ENCODE measurements at regions not wholly inside any gene's neighbourhood (a gene's known extent, or its start where the extent isn't known, plus 50 kb on each side); places are given as distances from the start of the nearest gene placed in this dataset.

- DNase-seq (ENCODE audit: low read depth in 2 of 2) = no peak
Measured at GRCh38 chr11:19336331-19336730, 95.6 kb upstream of the E2F8 start.

- no peak for DNase-seq (ENCODE audit: low read depth in 2 of 2)
Measured at GRCh38 chr11:19332476-19332875, 91.7 kb upstream of the E2F8 start.

GRCh38 chr11:19330416-19330815 is 89.7 kb upstream of the E2F8 start:
- DNase-seq (ENCODE audit: low read depth in 2 of 2) = no peak

- no peak for DNase-seq (ENCODE audit: low read depth in 2 of 2)
Measured at GRCh38 chr11:19329970-19330369, 89.2 kb upstream of the E2F8 start.

GRCh38 chr11:19328586-19329311 is 88.0 kb upstream of the E2F8 start:
- DNase-seq (ENCODE audit: low read depth in 2 of 2) = no peak

- no peak for DNase-seq (ENCODE audit: low read depth in 2 of 2)
Measured at GRCh38 chr11:19327280-19327679, 86.5 kb upstream of the E2F8 start.

GRCh38 chr11:19326499-19326898 is 85.8 kb upstream of the E2F8 start:
- DNase-seq (ENCODE audit: low read depth in 2 of 2) = no peak

GRCh38 chr11:19323502-19323901 is 82.8 kb upstream of the E2F8 start:
- no peak for DNase-seq (ENCODE audit: low read depth in 2 of 2)

GRCh38 chr11:19321351-19321750 is 80.6 kb upstream of the E2F8 start:
- DNase-seq (ENCODE audit: low read depth in 2 of 2) = no peak

- DNase-seq (ENCODE audit: low read depth in 2 of 2) = no peak
Measured at GRCh38 chr11:19320827-19321226, 80.1 kb upstream of the E2F8 start.

GRCh38 chr11:19316434-19316833 is 75.7 kb upstream of the E2F8 start:
- DNase-seq (ENCODE audit: low read depth in 2 of 2) = no peak

- no peak for DNase-seq (ENCODE audit: low read depth in 2 of 2)
Measured at GRCh38 chr11:19315511-19315910, 74.8 kb upstream of the E2F8 start.

- no peak for DNase-seq (ENCODE audit: low read depth in 2 of 2)
Measured at GRCh38 chr11:19313140-19313539, 72.4 kb upstream of the E2F8 start.

GRCh38 chr11:19311308-19312030 is 70.7 kb upstream of the E2F8 start:
- DNase-seq (ENCODE audit: low read depth in 2 of 2) = no peak

- DNase-seq (ENCODE audit: low read depth in 2 of 2) = no peak
Measured at GRCh38 chr11:19307498-19307897, 66.8 kb upstream of the E2F8 start.

- no peak for DNase-seq (ENCODE audit: low read depth in 2 of 2)
Measured at GRCh38 chr11:19306179-19306944, 65.6 kb upstream of the E2F8 start.

GRCh38 chr11:19301361-19301760 is 60.6 kb upstream of the E2F8 start:
- no peak for DNase-seq (ENCODE audit: low read depth in 2 of 2)

- no peak for DNase-seq (ENCODE audit: low read depth in 2 of 2)
Measured at GRCh38 chr11:19294444-19294843, 53.7 kb upstream of the E2F8 start.

GRCh38 chr11:19291064-19291463 is 50.3 kb upstream of the E2F8 start:
- DNase-seq (ENCODE audit: low read depth in 2 of 2) = no peak

All from stimulated activated CD8-positive, alpha-beta memory T cell treated with anti-CD3 and anti-CD28 coated beads, Interleukin-15, amount 100 ng/mL, for 4 hours (primary cell).